GM12892 (cell line): ENCODE measurements at regions not wholly inside any gene's neighbourhood (a gene's known extent, or its start where the extent isn't known, plus 50 kb on each side); places are given as distances from the start of the nearest gene placed in this dataset.

ENCODE experiments used
- POLR2A ChIP-seq: IDR thresholded peaks from 2 replicates; pipeline ENCODE4 v1.6.1; 2011; ENCODE audit warnings: low read depth, low read length, control low read depth
- POLR2AphosphoS5 ChIP-seq: IDR thresholded peaks from 2 replicates; pipeline ENCODE4 v1.6.1; 2011; ENCODE audit warnings: low read depth, low read length, control low read depth

DNA sequence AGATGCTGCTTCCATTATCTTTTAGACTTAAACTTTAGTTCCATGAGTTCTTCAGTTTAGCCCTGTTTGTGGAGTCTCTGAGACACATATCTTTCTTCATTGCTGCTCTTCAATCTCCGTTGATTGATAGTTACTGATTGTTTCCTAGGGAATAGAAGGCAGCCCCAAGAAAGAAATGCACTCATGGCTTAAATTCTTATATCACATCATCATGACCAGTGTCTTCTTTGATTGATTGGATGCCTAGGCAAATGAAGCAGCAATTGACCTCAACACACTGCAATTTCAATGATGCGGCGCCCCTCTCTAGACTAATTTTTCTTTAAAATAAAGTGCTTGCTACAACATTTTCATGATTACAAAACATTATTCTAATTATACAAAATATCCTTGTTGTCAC lies 576.5 kb upstream of the VSTM2A start:
- TF ChIP-seq POLR2AphosphoS5 (no peak), POLR2A (no peak)
